HCT116 (cell line): ENCODE measurements at regions not wholly inside any gene's neighbourhood (a gene's known extent, or its start where the extent isn't known, plus 50 kb on each side); places are given as distances from the start of the nearest gene placed in this dataset.

ENCODE experiments used
- ATAC-seq: fragments of 200-7000 bp; cut with Tn5 transposase; 2 replicates; pipeline ENCODE4 v1.9.1; 2020; ENCODE audit warnings: mild to moderate bottlenecking, moderate library complexity
- BruUV-seq: library from RNA; stranded (reverse); fragments of 400-500 nt; replicated peaks from 2 replicates; lab custom pipeline; 2021; lab: Mats Ljungman, UMichigan
- CTCF ChIA-PET: fragments of 300-600 bp; sonication (Branson Sonifier 250); formaldehyde crosslinking; loops from one replicate; lab custom pipeline; 2021; ENCODE audit warnings: antibody characterized with exemption; lab: Charles Lee
- POLR2A ChIA-PET: fragments of 300-600, 350-600 bp; sonication (Branson Sonifier 250); formaldehyde crosslinking; loops from one replicate; lab custom pipeline; 2021; ENCODE audit warnings: antibody characterized with exemption; lab: Charles Lee
- RAD21 ChIA-PET, 2 experiments: fragments of 300-600 bp; sonication (Branson Sonifier 250); formaldehyde crosslinking; loops; one replicate each; lab custom pipeline; 2023; ENCODE audit warnings: low total read pairs in 2 of 2; ENCODE audit not compliant: uncharacterized antibody in 2 of 2, unreplicated experiment in 2 of 2, low non-redundant PET in 1 of 2; lab: Charles Lee
- DNase-seq: peaks from one replicate; pipeline ENCODE4 v3.0.0-alpha.2; 2010; ENCODE audit warnings: low read depth, low spot score
- H2AFZ ChIP-seq: fragments of 200-600 bp; shearing (Covaris generic), sonication (generic); 2 replicates; pipeline ENCODE4 v1.6.1; 2017; ENCODE audit warnings: low read depth, mixed run types, mixed read lengths, antibody characterized with exemption, low read length; ENCODE audit not compliant: poor library complexity, severe bottlenecking
- H3K27ac ChIP-seq: 2 replicates; pipeline ENCODE4 v1.5.1; 2012; ENCODE audit warnings: low read depth, low read length
- H3K27me3 ChIP-seq: fragments of 200-600 bp; sonication (generic); 2 replicates; pipeline ENCODE4 v1.6.1; 2016; ENCODE audit warnings: mixed run types, low read length, mixed read lengths; ENCODE audit not compliant: insufficient read depth
- H3K36me3 ChIP-seq, 2 experiments: fragments of 200-500 bp in 1 of 2; fragments of 200-600 bp in 1 of 2; sonication (Bioruptor generic) in 1 of 2; sonication (generic) in 1 of 2; 2 replicates each; pipeline versions ENCODE4 v1.5.1 to v1.6.1; 2014 to 2016; ENCODE audit warnings: low read length in 2 of 2, inconsistent platforms in 1 of 2, mixed read lengths in 1 of 2, mixed run types in 1 of 2; ENCODE audit not compliant: insufficient read depth in 2 of 2, control insufficient read depth in 1 of 2
- H3K4me1 ChIP-seq, 2 experiments: fragments of 200-600 bp in 1 of 2; sonication (generic) in 1 of 2; 2 replicates each; pipeline versions ENCODE4 v1.5.1 to v1.6.1; 2012 to 2017; ENCODE audit warnings: low read length in 2 of 2, inconsistent platforms in 1 of 2, mild to moderate bottlenecking in 1 of 2, mixed read lengths in 1 of 2, mixed run types in 1 of 2, moderate library complexity in 1 of 2; ENCODE audit not compliant: insufficient read depth in 2 of 2, control insufficient read depth in 1 of 2
- H3K4me2 ChIP-seq: fragments of 200-600 bp; sonication (generic); 2 replicates; pipeline ENCODE4 v1.6.1; 2017; ENCODE audit warnings: mixed run types, low read length, mixed read lengths
- H3K4me3 ChIP-seq, 2 experiments: fragments of 200-600 bp in 1 of 2; sonication (generic) in 1 of 2; replicated peaks in 1 of 2; 2 replicates each; pipeline ENCODE4 v1.5.1; 2011 to 2016; ENCODE audit warnings: low read length in 2 of 2, control low read depth in 1 of 2, low read depth in 1 of 2, mild to moderate bottlenecking in 1 of 2, mixed read lengths in 1 of 2, mixed run types in 1 of 2
- H3K79me2 ChIP-seq: fragments of 200-600 bp; sonication (generic); 2 replicates; pipeline ENCODE4 v1.6.1; 2017; ENCODE audit warnings: mild to moderate bottlenecking, mixed run types, low read length, moderate library complexity, mixed read lengths; ENCODE audit not compliant: insufficient read depth
- H3K9ac ChIP-seq: fragments of 200-600 bp; sonication (generic); 2 replicates; pipeline ENCODE4 v1.6.1; 2016; ENCODE audit warnings: low read length, mixed read lengths
- H3K9me2 ChIP-seq: fragments of 200-600 bp; sonication (generic), shearing (Covaris generic); 2 replicates; pipeline ENCODE4 v1.6.1; 2017; ENCODE audit warnings: mixed run types, mild to moderate bottlenecking, moderate library complexity; ENCODE audit not compliant: insufficient read depth
- H3K9me3 ChIP-seq, 2 experiments: fragments of 200-500 bp in 1 of 2; fragments of 200-600 bp in 1 of 2; sonication (Bioruptor generic) in 1 of 2; sonication (generic) in 1 of 2; 2 replicates each; pipeline ENCODE4 v1.6.1; 2014 to 2017; ENCODE audit warnings: low read length in 2 of 2, mixed read lengths in 2 of 2, inconsistent platforms in 1 of 2, low read depth in 1 of 2, mild to moderate bottlenecking in 1 of 2, mixed run types in 1 of 2, moderate library complexity in 1 of 2; ENCODE audit not compliant: control insufficient read depth in 1 of 2, insufficient read depth in 1 of 2
- H4K20me1 ChIP-seq: fragments of 200-600 bp; sonication (generic), shearing (Covaris generic); 2 replicates; pipeline ENCODE4 v1.6.1; 2017; ENCODE audit warnings: mixed run types, mild to moderate bottlenecking, moderate library complexity; ENCODE audit not compliant: insufficient read depth
- CBX3 ChIP-seq: IDR thresholded peaks from 2 replicates; pipeline ENCODE4 v1.6.1; 2012; ENCODE audit warnings: low read depth
- ELF1 ChIP-seq: IDR thresholded peaks from 2 replicates; pipeline ENCODE4 v1.6.1; 2012; ENCODE audit warnings: low read depth, borderline replicate concordance
- FOSL1 ChIP-seq: IDR thresholded peaks from 2 replicates; pipeline ENCODE4 v1.6.1; 2012; ENCODE audit warnings: low read depth
- POLR2AphosphoS5 ChIP-seq: IDR thresholded peaks from 2 replicates; pipeline ENCODE4 v1.6.1; 2011; ENCODE audit warnings: mild to moderate bottlenecking, low read depth, low read length, moderate library complexity
- intact Hi-C: fragments of 100-400 bp; cut with micrococcal nuclease; formaldehyde crosslinking; loops from 2 replicates; pipeline ENCODE4 v1.10.0; 2022
- TF ChIP-seq, protein P1 (sequence below): IDR thresholded peaks from 2 replicates; pipeline ENCODE4 v1.6.1; 2012
- TF ChIP-seq, protein P2 (sequence below): IDR thresholded peaks from 2 replicates; pipeline ENCODE4 v1.6.1; 2012; ENCODE audit warnings: low read depth

DNA sequence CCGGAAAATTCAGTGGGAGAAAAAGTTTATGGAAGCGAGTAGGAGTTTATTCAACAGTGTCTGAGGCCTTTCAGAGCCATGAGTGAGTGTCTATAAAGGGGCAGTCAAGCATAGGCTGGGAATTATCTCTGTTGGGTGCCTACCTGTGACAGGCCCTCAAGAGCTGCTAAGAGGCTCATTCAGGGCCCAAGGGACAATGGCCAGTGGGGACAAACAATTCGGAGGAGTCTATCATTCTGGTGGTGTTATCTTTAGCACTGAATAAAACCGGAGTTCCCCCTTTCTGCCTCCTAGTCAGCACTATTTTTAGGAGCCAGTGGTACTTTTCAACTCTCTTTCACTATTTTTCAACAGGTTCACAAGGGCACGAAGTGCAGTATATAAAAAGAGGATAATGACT, 89.5 kb upstream of the HTATIP2 start (continued):
- TF ChIP-seq, protein P1, sequence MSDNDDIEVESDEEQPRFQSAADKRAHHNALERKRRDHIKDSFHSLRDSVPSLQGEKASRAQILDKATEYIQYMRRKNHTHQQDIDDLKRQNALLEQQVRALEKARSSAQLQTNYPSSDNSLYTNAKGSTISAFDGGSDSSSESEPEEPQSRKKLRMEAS: no peak

DNA sequence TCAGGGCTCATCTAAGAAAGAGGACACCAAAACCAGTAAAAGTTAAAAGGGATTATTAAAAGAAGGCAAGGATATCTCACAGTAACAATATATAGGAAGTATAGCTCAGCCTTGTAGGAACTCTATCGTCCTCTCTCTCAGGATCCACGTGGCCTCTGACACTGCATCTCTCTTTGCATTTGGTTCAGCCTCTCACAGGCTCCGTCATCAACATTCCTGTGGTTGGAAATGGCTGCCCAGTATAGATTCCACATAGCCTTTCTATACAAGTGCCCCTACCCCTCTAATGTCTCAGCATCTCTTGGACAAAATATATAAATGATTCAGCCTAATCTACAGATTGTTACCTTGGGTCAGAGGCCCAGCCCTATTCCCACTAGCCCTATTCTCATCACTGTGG, 101.3 kb upstream of the DBX1 start:
- Histone ChIP-seq H3K4me1 (no peaks in the 10 kb centered on the region), H4K20me1 (no peaks in the 10 kb centered on the region), H3K36me3 (no peaks in the 10 kb centered on the region), H3K9me3 (no peaks in the 10 kb centered on the region), H3K27ac (no peak overlapping the region), H3K4me2 (no peak overlapping the region), H3K9me2 (no peaks in the 10 kb centered on the region), H3K4me3 (no peak overlapping the region), H3K27me3 (peaks cover 56% of the 10 kb centered on the region), H3K79me2 (no peaks in the 10 kb centered on the region), H3K9ac (no peak overlapping the region), H2AFZ (no peak overlapping the region)
- CTCF ChIA-PET: no interaction called here
- POLR2A ChIA-PET: no interaction called here
- no TSS peak for BruUV-seq
- no peak for ATAC-seq
- TF ChIP-seq ELF1 (no peak), CBX3 (no peak), POLR2AphosphoS5 (no peak), FOSL1 (no peak)
- TF ChIP-seq, protein P1: no peak
- TF ChIP-seq, protein P2, sequence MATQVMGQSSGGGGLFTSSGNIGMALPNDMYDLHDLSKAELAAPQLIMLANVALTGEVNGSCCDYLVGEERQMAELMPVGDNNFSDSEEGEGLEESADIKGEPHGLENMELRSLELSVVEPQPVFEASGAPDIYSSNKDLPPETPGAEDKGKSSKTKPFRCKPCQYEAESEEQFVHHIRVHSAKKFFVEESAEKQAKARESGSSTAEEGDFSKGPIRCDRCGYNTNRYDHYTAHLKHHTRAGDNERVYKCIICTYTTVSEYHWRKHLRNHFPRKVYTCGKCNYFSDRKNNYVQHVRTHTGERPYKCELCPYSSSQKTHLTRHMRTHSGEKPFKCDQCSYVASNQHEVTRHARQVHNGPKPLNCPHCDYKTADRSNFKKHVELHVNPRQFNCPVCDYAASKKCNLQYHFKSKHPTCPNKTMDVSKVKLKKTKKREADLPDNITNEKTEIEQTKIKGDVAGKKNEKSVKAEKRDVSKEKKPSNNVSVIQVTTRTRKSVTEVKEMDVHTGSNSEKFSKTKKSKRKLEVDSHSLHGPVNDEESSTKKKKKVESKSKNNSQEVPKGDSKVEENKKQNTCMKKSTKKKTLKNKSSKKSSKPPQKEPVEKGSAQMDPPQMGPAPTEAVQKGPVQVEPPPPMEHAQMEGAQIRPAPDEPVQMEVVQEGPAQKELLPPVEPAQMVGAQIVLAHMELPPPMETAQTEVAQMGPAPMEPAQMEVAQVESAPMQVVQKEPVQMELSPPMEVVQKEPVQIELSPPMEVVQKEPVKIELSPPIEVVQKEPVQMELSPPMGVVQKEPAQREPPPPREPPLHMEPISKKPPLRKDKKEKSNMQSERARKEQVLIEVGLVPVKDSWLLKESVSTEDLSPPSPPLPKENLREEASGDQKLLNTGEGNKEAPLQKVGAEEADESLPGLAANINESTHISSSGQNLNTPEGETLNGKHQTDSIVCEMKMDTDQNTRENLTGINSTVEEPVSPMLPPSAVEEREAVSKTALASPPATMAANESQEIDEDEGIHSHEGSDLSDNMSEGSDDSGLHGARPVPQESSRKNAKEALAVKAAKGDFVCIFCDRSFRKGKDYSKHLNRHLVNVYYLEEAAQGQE: no peak
- intact Hi-C loops: no loop called here
- no peak for DNase-seq
- RAD21 ChIA-PET: no interaction called here
